ENCODE measurements at regions not wholly inside any gene's neighbourhood (a gene's known extent, or its start where the extent isn't known, plus 50 kb on each side); places are given as distances from the start of the nearest gene placed in this dataset.

DNA sequence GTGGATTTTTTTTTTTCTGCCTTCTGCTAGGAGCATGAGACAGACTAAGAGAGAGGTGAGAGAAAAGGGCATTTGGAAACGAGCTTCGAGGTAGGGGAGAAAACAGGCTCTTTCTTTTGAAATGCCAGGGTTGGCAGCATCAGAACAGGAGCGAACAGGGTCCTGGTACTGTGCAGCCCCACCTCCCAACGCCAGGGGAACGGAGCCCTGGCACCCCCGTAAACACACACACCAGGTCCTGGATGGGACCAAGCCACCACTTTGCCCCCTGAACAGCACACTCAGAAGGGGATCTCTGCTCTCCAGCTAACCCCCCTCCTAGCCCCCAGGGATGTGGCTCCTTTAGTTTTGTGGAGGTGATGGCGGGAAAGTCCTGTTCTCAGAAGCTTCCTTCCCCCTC, 127.1 kb downstream of the CTTN start:
- H3K4me3 ChIP-seq (ENCODE audit: low read depth, low read length) = no peak overlapping the region
- H3K9ac ChIP-seq (ENCODE audit: low read depth, low read length) = no peak overlapping the region
- H3K27me3 ChIP-seq (ENCODE audit: control insufficient read depth, insufficient read depth, low read length) = no peaks in the 10 kb centered on the region
- H3K36me3 ChIP-seq (ENCODE audit: control insufficient read depth, insufficient read depth, low read length) = no peaks in the 10 kb centered on the region
- no peaks in the 10 kb centered on the region for H3K9me3 ChIP-seq (ENCODE audit: control insufficient read depth, insufficient read depth, low read length)
- H3K4me1 ChIP-seq (ENCODE audit: control insufficient read depth, insufficient read depth, low read length) = peaks cover 18% of the 10 kb centered on the region

DNA sequence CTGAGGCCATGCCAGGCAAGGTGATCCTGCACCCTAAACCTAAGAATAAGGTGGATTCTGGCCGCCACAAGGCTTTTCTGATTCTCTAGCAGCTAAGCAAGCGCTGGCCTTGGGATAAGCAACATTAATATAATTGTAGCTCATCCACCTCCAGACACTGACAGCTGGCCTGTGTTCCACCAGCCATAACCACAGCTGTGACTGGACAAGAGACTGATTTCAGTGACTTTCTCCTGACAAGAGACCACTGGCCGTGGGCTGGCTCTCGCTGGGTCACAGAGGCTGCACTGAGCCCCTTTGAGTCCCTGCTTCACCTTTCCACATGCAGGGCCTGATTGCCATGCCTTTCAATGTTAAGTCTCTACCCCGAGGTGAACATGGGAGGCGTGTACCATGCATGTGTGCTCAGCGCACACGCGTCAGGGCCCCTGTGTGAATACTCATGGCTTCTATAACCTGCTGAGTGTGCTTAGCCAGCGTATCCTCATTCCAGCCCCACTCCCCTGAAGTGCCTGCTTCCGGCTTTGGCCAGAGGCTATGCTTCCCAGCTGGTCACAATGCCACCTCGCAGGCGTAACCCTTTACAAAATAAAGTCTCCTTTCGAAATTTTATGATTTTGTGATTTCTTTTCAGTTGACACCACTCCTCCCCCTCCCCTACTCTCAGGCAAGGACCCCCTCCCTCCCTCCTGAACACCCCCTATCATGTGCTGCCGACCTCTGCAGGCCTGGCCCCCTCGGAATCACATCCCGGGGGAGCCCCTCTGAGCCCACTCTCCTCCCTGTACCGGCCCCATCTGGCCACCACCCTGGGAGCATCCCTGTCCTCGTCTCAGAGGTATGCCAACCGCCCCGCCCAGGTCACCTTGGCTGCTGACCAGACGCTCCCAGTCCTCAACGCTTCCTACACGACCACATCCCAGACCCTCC, 128.1 kb downstream of the CTTN start:
- H3K4me1 ChIP-seq (ENCODE audit: control insufficient read depth, insufficient read depth, low read length) = peaks cover 15% of the 10 kb centered on the region
- H3K9me3 ChIP-seq (ENCODE audit: control insufficient read depth, insufficient read depth, low read length) = no peaks in the 10 kb centered on the region

DNA sequence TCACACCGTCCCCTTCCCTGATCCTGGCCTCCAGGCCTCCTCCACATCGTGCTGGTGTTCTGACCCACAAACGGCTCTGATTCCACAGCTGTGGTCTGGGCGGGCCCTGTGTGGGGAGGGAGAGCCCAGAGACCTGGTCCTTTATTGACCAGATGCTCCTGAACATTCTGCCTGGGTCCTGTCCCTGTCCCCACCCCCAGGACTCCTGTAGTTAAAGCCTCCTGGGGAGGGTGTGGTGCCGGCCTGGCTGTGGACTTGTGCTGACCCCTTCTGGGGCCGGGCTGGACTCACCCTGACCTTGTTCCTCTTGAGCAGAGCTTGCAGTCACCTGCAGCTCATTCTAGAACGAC, 128.7 kb downstream of the CTTN start:
- H3K27me3 ChIP-seq (ENCODE audit: control insufficient read depth, insufficient read depth, low read length) = no peaks in the 10 kb centered on the region
- H3K4me3 ChIP-seq (ENCODE audit: low read depth, low read length) = no peak overlapping the region
- no peak overlapping the region for H3K9ac ChIP-seq (ENCODE audit: low read depth, low read length)
- no peaks in the 10 kb centered on the region for H3K36me3 ChIP-seq (ENCODE audit: control insufficient read depth, insufficient read depth, low read length)
- H3K9me3 ChIP-seq (ENCODE audit: control insufficient read depth, insufficient read depth, low read length) = no peaks in the 10 kb centered on the region
- peaks cover 15% of the 10 kb centered on the region for H3K4me1 ChIP-seq (ENCODE audit: control insufficient read depth, insufficient read depth, low read length)

More for the DNA sequence above, 128.1 kb downstream of the CTTN start:
- Histone ChIP-seq H3K27me3 (ENCODE audit: control insufficient read depth, insufficient read depth, low read length) (no peaks in the 10 kb centered on the region), H3K36me3 (ENCODE audit: control insufficient read depth, insufficient read depth, low read length) (no peaks in the 10 kb centered on the region), H3K4me3 (ENCODE audit: low read depth, low read length) (no peak overlapping the region), H3K9ac (ENCODE audit: low read depth, low read length) (peak overlapping the region; percentile 1)

DNA sequence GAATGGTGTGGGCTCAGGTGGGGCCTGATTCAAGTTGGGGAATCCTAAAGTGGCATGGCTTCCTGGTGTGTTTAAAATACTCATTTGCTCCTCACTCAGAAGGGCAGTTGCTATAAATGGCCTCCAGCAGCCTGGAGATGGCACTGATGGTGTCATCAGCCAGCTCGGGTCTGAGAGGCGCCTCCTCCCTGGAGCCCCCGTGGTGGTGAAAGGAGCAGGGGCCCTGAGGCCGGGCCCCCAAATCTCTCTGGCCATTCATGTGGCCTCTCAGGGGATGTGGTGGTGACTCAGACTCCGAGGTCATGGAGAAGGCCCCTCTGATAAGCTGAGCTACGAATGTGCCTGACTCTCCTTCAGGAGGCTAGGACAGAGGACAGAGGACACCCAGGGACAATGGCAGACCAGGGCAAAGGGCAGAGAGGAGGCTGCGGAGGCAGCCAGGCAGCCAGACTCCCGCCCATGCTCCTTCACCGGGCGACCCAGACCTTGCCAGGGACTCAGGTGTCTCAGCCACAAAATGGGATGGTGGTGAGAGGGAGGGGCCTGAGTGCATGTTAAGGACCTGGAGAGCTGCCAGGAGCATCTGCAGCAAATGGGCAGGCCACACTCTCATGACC, 129.2 kb downstream of the CTTN start:
- Histone ChIP-seq H3K4me3 (ENCODE audit: low read depth, low read length) (no peak overlapping the region), H3K4me1 (ENCODE audit: control insufficient read depth, insufficient read depth, low read length) (peaks cover 15% of the 10 kb centered on the region), H3K27me3 (ENCODE audit: control insufficient read depth, insufficient read depth, low read length) (no peaks in the 10 kb centered on the region), H3K36me3 (ENCODE audit: control insufficient read depth, insufficient read depth, low read length) (no peaks in the 10 kb centered on the region), H3K9ac (ENCODE audit: low read depth, low read length) (no peak overlapping the region), H3K9me3 (ENCODE audit: control insufficient read depth, insufficient read depth, low read length) (no peaks in the 10 kb centered on the region)

DNA sequence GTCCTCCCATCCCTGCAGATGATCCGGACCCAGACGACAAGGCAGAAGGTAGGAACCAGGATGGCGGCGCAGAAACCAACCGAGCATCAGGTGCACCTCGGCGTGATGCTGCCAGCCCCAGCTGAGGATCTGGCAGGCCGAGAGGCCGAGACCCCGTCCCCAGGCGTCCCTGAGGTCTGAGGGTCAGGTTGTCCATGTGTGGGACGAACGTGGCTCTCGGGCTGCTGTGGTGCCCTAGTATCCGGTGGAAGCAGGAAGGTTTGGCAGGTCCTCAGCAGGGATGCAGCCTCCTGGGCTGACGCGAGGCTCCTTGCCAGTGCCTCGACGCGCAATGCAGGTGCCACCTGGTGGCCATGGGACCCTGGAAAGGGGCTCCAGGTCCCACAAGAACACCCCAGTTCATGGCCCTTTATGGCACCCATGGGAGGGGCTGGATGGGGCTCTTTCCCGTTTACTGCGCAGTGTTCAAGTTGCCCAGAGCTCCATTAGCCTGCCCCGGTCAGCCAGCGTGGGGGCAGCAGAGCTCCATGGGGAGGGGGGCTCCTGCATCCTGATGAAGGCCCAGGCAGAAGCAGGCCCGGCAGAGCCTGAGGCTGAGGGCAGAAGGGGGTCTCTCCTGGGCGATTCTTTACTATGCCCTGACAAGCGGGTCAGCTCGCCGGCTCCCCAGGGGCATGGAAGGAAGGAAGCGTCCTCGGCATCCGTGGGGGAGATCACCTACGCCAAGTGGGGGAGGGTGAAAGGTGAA, 129.9 kb downstream of the CTTN start:
- H3K9me3 ChIP-seq (ENCODE audit: control insufficient read depth, insufficient read depth, low read length) = no peaks in the 10 kb centered on the region
- no peaks in the 10 kb centered on the region for H3K27me3 ChIP-seq (ENCODE audit: control insufficient read depth, insufficient read depth, low read length)
- H3K9ac ChIP-seq (ENCODE audit: low read depth, low read length) = no peak overlapping the region
- peaks cover 14% of the 10 kb centered on the region for H3K4me1 ChIP-seq (ENCODE audit: control insufficient read depth, insufficient read depth, low read length)
- H3K4me3 ChIP-seq (ENCODE audit: low read depth, low read length) = no peak overlapping the region
- H3K36me3 ChIP-seq (ENCODE audit: control insufficient read depth, insufficient read depth, low read length) = no peaks in the 10 kb centered on the region

DNA sequence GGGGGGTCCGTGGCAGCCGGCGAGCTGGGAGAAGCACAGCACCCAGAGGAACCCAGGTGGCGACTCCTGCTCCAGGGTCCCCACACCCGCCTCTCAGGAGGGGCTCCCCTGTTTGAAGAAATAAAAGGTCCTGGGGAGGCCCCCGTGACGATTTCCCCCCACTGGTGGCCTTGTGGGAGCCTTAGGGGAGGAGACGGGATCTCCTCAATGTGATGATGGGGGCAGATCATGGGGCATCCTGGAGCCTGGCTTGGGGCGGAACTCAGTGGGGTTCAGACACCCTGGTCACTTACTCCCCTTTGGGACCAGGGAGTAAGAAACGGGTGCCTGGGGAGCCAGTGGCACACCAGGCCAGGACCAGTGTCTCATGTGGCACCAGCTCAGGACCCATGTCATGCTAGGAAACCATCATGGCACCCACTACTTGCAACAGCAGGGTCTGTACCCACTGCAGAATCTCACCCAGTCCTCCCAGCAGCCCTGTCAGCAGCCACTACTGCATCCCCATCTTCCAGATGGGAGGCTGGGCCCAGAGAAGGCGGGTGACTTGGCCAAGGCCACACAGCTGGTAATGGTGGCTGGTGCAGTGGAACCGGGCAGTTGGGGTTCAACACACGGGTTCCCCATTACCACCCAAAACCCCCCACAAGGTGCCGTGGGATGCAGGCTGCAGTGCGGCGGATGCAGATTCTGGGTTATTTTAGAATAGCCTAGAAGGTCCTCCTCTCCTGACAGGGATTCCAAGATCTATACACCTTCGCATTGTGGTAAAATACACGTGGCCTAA, 130.7 kb downstream of the CTTN start:
- no peak overlapping the region for H3K4me3 ChIP-seq (ENCODE audit: low read depth, low read length)
- H3K9ac ChIP-seq (ENCODE audit: low read depth, low read length) = no peak overlapping the region
- no peaks in the 10 kb centered on the region for H3K36me3 ChIP-seq (ENCODE audit: control insufficient read depth, insufficient read depth, low read length)
- no peaks in the 10 kb centered on the region for H3K9me3 ChIP-seq (ENCODE audit: control insufficient read depth, insufficient read depth, low read length)
- H3K4me1 ChIP-seq (ENCODE audit: control insufficient read depth, insufficient read depth, low read length) = peaks cover 8% of the 10 kb centered on the region
- no peaks in the 10 kb centered on the region for H3K27me3 ChIP-seq (ENCODE audit: control insufficient read depth, insufficient read depth, low read length)

DNA sequence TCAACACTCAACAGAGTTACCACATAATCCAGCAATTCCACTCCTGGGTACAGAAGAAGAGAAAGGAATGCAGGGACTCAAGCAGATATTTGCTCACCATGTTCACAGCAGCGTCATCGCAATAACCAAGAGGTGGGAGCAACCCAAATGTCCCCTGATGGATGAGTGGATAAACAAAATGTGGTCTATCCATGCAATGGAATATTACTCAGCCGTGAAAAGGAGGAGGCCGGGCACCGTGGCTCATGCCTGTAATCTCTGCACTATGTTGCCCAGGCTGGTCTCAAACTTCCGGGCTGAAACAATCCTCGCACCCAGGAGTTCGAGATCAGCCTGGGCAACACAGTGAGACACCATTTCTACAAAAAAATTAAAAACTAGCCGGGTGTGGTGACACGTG, 131.7 kb downstream of the CTTN start:
- Histone ChIP-seq H3K9me3 (ENCODE audit: control insufficient read depth, insufficient read depth, low read length) (no peaks in the 10 kb centered on the region), H3K27me3 (ENCODE audit: control insufficient read depth, insufficient read depth, low read length) (no peaks in the 10 kb centered on the region), H3K9ac (ENCODE audit: low read depth, low read length) (no peak overlapping the region), H3K4me1 (ENCODE audit: control insufficient read depth, insufficient read depth, low read length) (no peaks in the 10 kb centered on the region), H3K36me3 (ENCODE audit: control insufficient read depth, insufficient read depth, low read length) (peaks cover 4% of the 10 kb centered on the region), H3K4me3 (ENCODE audit: low read depth, low read length) (no peak overlapping the region)

DNA sequence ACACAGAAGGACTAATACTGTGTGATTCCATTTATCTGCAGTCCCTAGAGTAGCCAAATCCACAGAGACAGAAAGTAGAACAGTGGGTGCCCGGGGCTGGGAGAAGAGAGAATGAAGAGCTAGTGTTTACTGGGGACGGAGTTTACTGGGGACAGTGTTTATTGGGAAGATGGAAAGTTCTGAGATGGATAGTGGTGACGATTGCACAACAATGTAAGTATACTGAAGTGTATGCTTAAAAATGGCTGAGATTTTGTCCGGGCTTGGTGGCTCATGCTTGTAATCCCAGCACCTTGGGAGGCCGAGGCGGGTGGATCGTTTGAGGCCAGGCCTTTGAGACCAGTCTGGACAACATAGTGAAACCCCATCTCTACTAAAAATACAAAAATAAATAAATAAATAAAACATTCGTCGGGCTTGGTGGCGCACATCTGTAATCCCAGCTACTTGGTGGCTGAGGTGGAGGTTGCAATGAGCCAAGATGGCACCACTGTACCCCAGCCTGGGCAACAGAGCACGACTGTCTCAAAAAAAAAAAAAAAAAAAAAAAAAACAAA, 132.4 kb downstream of the CTTN start:
- Histone ChIP-seq H3K4me3 (ENCODE audit: low read depth, low read length) (no peak overlapping the region), H3K36me3 (ENCODE audit: control insufficient read depth, insufficient read depth, low read length) (peaks cover 4% of the 10 kb centered on the region), H3K9ac (ENCODE audit: low read depth, low read length) (no peak overlapping the region), H3K9me3 (ENCODE audit: control insufficient read depth, insufficient read depth, low read length) (no peaks in the 10 kb centered on the region), H3K4me1 (ENCODE audit: control insufficient read depth, insufficient read depth, low read length) (no peaks in the 10 kb centered on the region), H3K27me3 (ENCODE audit: control insufficient read depth, insufficient read depth, low read length) (no peaks in the 10 kb centered on the region)

DNA sequence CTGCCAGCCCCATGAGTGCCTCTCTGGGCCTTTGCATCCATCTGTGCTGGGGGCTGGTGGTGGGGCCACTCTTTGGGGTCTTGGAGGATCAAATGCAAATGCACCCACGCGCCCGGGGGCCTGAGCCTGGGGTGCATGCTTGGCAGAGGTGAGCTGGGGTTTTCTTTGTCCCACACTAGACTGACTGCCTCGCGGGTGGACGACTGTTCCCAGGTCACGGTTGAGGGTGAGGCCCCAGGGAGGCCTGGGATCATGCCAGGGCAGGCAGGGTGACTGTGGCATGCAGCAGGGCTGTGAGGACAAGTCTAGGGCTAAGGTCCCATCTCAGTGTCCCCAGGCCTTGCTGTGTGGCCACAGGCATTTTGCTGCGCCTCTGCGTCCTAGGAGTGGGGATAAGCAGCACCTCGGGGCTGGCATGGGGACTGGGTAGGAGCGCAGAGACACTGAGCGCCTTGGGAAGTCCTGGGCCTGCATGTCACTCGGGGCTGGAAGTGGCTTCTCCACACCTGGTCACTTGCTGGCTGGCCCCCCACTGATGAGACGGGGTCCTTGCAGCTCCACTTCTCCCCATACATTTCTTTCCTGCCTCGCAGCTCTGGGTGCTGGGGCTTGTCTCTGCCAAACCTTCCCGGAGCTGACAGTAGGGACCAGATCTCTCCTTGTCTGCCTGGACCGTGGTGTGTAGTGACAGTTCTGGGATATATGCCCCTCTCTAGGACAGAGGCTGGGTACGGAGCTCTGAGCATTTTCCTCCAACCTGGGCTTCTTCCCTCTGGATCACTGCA, 133.1 kb downstream of the CTTN start:
- Histone ChIP-seq H3K4me3 (ENCODE audit: low read depth, low read length) (no peak overlapping the region), H3K9me3 (ENCODE audit: control insufficient read depth, insufficient read depth, low read length) (no peaks in the 10 kb centered on the region), H3K4me1 (ENCODE audit: control insufficient read depth, insufficient read depth, low read length) (no peaks in the 10 kb centered on the region), H3K27me3 (ENCODE audit: control insufficient read depth, insufficient read depth, low read length) (no peaks in the 10 kb centered on the region), H3K36me3 (ENCODE audit: control insufficient read depth, insufficient read depth, low read length) (peaks cover 4% of the 10 kb centered on the region), H3K9ac (ENCODE audit: low read depth, low read length) (no peak overlapping the region)

DNA sequence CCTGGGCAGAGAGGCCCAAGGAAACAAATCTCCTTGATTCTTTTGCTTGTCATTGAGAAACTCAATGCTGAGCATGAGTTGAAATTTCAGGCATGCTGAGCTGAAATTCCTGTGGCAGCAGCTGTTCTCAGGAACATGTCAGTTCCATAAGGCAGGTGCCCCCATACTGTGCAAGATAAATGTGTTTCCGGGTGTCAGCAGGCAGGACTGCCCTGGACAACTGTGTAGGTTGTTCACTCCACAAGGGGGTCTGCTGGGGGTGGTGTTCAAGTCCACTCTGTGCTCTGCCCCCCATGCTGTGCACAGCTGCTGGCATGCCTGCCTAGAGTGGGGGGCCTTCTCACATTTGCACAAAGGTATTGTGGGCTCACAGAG, 133.7 kb downstream of the CTTN start:
- no peaks in the 10 kb centered on the region for H3K27me3 ChIP-seq (ENCODE audit: control insufficient read depth, insufficient read depth, low read length)
- no peaks in the 10 kb centered on the region for H3K4me1 ChIP-seq (ENCODE audit: control insufficient read depth, insufficient read depth, low read length)
- H3K4me3 ChIP-seq (ENCODE audit: low read depth, low read length) = no peak overlapping the region
- peaks cover 4% of the 10 kb centered on the region for H3K36me3 ChIP-seq (ENCODE audit: control insufficient read depth, insufficient read depth, low read length)
- H3K9ac ChIP-seq (ENCODE audit: low read depth, low read length) = no peak overlapping the region
- no peaks in the 10 kb centered on the region for H3K9me3 ChIP-seq (ENCODE audit: control insufficient read depth, insufficient read depth, low read length)

Data from iPS-15b (cell line).